HG03460 (cell line): ENCODE measurements at regions not wholly inside any gene's neighbourhood (a gene's known extent, or its start where the extent isn't known, plus 50 kb on each side); places are given as distances from the start of the nearest gene placed in this dataset.

Source experiments
- ATAC-seq: cut with Tn5 transposase; IDR thresholded peaks from one replicate; pipeline ENCODE4 v1.9.1; 2021; ENCODE audit not compliant: unreplicated experiment

DNA sequence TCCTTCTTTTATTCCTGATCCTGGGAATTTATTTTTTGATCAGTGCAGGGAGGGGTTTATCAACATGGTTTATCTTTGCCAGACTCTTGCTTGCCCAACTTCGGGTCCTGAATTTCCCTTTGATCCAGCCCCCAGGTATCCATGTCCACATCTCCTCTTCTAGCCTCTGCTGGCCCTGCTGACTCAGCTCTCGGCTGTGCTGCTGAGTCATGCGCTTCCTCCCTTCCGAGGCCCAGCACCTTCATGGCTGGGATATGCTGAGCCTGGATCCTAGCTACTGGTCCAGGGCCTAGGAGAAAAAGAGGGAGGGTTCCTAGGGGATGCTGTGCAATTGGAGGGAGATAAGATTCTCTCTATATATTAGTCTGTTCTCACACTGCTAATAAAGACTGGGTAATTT is 380.7 kb upstream of the SHH start:
- ATAC-seq = no peak

DNA sequence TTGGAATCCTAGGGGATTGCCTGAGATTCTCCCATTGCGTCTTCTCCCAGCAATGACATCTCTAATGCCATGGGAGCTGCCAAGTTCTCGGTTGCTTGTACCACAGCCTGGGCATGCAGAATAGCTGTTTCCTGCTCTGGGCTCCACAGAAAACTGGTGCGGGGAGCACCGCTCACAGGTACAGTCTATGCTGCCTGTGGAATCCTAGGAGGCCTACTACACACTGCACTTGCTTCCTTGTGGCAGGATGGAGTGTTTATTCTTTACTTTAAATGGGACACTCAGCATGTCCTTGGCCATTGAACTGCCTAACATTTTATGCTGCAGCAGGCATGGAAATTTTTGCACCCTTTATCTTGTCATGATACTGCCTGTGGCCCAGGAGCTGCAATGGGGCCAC is 378.8 kb upstream of the SHH start:
- ATAC-seq = no peak

DNA sequence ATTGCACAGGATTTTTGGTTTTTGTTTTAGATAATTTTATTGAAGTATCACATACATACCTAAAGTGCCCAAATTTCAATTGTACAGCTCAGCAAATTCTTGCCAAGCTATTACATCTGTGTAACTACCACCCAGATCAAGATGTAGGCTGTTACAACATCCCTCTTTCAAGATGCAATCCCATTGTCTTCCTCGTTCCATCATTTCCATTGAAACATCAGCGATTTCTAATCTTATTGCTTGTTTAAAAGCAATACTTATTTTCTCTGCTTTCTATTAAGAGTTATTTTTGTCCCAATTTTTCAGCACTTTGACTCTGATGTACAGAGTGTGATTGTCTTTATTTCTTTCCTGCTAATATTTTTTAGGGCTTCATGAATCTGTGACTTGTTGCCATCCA is 372.8 kb upstream of the SHH start:
- ATAC-seq = no peak

DNA sequence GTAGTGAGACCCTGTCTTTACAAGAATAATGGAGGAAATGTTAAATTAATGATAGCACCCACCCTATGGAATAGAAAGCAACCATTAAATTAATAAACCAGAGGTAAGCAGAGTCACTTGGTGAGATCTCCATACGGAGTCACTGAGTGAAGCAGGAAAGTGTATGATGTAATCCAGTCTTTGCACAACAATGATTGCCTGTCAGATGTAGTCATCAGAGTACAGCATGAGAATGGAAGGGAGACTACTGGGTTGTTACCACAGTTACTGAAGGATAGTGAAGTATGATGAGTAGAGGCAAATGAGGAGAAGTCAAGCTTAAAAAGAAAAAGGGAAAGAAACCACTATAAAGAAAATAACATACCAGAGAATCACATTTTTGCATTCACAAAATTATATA is 371.9 kb upstream of the SHH start:
- ATAC-seq = no peak

DNA sequence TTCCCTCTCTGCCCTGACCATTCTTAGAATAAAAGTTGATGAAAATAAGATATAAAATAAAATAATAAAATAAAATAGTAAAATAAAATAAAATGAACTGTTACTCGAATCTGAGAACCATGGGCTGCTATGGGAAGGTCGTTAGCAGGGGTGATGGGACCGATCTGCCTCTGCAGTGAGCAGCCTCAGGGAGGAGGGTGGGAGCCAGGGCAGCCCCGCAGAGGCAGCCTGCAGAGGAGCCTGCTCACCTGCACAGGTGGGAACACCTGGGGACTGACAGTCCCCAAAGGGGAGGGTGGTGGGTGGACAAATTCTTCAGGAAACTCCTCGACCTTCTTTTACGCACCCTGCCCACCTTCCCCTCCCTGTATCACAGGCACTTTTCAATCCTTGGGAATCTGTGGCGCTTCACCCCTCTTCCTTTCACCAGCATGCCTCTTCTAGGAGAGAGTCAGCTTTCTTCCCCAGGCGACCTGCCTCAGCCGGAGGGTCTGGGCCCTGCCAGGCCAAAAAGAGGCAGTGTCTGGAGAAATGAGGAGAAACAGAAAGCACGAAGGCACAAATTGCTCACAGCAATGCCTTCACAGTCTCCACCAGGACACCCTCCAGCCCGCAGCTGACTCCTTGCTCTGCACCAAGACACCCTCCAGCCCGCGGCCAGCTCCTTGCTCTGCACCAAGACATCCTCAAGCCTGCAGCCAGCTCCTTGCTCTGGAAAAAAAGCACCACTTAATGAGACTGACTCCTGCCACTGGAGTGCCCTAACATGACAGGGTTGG is 368.4 kb upstream of the SHH start:
- ATAC-seq = no peak

DNA sequence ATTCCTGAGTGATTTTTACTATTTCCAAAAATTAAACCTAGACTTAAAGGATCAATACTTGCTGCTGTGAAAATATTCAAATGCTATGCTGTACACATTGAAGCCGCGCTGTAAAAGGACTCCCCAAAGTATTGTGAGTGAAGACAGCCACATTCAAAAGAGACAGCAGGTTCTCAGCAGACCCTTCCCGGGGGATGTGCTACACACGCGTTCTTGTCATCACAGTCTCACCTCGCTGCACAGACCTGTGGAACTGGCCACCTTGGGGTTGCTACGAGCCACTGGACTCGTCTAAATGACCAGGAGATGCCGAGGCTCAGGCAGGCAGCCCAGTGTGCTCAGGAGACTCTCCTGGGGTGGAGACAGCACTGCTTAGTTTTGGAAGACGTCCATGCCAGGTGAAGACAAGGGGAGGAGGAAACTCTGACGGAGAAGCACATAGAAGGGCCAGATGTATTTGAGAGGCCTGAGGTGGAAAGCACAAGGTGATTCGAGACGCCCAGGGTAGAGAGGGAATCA is 367.7 kb upstream of the SHH start:
- ATAC-seq = no peak

DNA sequence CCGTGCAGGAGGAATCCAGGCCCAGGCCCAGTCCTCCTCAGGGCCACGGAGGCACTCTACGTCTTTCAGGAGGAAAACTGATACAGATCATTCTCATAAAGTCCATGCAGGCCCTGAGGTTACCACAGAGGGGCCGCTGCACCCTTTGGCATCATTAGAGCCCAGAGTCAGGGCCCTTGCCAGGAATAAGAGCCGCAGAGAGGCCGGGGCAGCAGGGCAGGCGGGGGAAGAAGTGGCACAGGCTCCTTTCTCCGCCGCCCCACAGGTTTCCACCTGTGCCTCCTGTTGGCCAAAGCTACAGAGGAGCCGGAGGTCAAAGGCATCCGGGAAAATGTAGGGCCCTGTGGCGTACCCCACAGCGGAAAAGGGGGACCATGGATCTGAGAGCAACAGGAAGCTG is 366.6 kb upstream of the SHH start:
- no peak for ATAC-seq

DNA sequence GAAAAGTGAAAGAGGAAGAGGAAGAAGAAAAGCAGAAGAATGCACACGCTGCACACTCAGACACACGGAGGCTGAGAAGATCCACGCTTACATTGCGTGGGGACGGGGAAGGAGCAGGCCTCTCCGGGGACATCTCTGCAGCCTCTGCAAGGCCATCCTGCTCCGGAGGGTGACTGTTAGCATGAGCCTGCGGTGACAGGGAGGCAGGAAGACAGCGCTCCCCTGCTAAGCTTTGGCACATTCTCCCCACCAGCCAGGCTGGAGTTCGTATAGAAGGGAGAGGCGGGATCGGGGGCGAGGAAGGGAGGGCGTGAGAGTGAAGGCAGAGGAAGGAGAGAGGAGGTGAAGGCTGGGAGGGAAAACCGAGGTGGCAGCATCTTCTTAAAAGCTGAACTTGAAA is 366.0 kb upstream of the SHH start:
- no peak for ATAC-seq

DNA sequence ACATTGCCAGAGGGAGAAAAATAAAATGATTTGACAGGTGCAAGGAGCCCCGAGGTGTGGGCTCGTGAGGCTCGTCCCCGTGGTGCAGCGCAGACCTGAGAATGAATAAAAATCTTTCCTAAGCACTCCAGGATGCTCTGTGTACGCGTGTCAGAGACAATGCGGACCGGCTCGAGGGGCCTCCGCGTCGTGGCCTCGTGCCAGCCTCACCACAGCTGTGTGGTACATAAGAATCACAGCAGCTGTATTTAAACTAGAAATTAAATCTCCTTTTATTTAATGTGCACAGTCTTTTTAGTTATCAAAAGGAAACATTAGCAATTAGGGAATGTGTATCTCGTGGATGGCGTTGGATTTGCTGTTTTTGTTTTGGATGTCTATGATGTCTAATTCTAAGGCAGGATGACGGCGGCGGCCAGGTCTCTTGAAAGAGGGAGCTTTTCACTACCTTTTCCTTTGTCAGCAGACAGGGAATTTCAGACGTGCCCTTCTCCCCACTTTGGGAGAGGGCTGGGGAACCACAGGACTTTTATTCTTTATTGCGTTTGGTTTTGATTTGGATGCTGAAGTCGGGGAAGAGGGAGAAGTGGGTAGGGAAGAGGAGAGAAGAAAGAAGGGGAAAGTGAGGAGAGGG is 365.3 kb upstream of the SHH start:
- ATAC-seq = no peak

DNA sequence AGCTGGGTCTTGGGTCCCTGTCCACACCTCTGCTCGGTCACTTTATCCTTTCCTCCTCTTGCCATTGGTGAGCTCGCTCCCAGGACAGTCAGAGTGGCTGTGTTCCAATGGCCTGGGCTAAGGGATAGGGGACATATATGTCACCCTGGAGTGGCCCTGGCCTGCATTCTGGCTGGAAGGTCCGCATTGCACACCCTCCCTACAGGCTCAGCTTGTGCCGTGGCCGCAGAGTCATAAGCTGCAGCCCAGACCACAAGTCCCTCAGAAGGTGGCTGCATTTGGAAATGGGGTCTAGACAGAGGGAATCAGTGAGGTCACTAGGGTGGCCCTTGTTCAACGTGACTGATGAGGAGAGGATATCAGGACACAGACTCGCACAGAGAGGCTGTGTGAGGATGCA is 363.8 kb upstream of the SHH start:
- no peak for ATAC-seq

DNA sequence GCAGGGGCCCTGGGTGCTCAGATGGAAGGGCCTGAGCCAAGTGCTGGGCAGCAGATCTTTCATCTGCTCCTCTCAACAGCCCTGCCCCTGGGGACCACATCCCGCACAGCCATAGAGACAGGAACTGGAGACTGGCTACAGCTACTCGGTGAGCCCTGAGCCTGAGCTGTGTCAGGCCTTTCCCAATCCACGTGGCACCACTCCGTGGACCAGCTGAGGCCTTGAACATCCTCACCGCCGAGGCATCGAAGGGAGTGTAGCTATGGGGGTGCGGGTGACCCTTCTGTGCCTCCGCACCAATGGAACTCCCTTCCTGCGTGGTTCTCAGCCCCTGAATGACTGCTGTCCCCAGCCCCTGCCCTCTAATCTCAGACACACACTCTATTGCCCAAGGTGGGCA is 362.7 kb upstream of the SHH start:
- ATAC-seq = no peak

DNA sequence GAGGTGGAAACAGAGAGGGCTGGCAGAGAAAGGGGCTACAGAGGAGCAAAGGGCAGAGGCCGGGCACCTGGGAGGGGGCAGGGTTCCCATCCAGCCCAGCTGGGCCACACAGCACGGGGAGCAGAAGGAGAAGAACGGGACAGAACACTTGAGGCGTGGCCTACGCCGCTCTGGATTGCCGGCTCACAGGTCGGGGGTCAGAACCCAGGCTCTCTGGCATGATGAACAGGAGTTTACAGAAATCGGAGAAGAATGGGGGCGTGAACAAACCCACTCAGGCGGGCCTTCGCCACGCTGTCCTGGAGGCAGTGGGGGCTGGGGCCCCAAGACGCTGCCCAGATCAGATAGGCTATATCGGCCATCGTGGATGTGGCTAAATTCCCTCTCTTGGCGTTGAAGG is 362.2 kb upstream of the SHH start:
- no peak for ATAC-seq

DNA sequence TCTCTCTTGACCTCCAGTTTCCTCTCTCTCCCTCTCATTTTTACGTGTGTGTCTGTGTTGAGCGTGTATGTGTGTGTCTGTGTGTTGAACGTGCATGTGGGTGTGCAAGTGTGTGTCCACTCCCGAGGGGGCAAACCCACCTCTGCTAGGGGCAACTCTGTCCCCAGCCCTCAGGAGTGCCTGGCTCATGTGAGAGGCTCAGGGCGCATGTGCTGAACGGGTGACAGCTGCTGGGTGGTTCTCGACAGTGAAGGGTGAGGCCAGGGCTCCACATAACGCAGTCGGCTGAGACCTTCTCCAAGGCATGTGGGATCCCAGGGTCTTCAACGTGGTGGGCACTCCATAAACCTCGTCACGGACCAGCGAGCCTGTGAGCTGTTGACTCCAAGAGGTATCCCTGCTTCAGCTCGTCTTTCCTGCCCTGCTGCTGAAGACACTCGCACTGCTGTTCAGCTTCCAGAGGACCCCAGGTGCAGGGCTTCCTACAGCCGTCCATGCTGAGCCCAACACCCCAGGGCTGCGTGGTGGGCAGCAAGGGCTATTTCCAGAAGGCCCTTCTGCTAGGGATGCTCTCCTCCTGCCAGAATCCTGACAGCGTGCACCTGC is 361.6 kb upstream of the SHH start:
- ATAC-seq = no peak

DNA sequence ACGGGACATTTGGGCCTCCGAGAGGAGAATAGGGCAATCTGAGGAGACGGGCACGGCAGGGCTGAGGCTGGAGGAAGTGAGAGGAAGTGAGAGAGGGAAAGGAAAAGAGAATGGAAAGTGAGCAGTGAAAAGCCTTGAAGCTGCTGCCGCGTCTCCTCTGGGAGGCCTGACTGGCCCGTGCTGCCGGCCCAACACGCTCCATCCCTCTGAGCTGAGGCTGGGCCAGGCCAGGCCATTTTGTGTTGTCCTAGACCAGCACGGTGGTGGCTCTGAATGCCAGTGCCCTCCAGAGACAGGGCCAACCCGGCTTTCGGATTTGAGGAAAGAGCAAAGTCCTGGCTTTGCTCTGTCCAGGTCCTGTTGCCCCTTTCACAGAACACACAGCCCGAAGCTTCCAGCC is 361.1 kb upstream of the SHH start:
- ATAC-seq = no peak

DNA sequence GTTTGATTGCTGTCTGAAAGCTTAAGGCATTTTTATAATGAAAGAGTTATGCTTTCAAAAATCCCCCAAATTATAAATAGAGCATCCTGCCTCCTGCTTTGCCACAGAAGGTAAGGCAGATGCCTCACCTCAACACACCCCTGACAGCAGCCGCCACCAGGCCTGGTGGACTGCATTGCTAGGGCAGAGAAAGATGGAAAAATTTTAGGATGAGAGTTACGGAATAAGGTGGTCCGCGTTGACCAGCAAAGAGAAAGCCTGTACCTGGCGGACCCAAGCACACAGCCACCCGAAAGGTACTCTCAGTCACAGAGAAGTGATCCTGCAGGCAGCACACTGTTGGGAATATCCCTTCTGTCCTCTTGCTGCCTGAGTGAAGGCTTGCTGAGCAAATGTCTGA is 360.4 kb upstream of the SHH start:
- no peak for ATAC-seq

DNA sequence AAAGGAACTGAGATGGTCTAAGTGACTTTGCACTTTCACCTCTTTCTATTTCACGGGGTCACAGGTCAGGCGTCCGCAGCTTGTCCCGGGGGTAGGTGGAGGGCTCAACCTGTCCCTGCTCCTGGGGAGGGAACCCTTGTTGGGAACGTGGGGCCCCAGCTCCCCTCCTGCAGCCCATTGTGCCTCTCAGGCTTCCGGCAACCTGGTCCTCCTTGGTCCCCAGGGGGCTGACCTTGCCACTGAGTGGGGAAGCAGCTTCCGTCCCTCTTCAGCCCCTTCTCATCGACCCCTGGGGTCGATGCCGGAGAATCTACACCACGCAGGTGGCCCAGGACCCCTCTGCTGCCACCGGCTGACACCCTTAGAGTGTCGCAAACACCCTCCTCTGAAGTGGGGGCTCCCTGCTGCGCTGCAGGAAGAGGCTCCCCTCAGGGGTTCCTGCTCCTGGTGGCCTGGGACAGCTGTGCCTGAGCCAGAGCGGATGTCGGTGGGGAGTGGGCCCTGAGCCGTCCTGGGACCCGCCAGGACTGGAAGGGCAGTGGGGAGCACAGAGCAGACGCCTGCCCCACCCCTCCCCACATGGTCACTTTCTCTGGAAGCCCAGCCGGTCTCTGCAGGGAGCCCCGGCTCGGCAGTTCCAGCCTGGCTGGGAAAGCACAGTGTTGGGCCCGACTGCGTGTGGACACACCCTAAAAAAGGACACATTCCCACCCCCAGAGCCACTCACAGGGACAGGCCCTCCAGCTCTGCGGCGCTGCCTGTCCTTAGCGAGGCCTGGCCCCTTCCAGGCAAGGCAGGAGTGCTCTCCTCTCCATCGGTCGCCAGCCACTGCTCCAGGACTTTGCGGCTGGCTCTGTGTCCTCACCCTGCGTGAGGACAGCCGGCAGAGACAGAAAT is 357.5 kb upstream of the SHH start:
- no peak for ATAC-seq

DNA sequence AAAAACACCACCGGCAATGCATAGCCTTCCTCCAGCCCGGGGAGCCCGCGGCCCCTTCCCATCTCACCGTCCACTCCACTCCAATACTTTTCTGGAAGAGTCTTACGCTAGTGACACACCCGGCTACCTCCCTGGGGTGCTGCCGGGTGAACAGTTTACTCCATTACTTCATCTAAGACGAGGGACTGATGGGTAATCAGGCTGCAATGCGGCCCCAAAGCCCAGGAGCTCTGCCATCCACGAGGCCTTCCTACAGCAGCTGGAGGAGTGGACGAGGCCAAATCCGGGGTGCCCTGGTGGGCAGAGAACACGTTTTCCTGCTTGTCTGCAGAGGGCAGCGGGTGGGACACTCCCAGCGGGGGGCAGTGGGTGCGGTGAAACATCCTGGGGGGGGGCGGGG is 356.2 kb upstream of the SHH start:
- ATAC-seq = no peak

DNA sequence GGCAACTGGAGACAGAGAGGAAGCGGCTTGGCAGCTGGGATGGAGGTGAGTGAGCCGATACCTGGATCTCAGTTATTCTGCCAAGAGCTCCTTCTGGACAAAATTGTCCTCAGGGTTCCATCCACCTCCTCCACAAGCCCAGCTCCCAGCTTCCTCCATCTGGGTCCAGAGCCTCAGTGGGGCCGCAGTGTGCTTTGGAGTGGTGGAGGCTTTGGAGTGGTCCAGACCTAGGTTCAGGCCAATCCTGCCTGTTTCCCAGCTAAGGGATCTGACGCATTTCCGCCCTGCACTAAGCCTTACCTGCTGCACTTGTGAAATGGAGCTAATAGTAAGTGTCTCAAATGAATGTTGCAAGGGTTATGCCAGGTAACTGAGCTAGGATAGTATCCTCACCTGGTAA is 355.7 kb upstream of the SHH start:
- no peak for ATAC-seq

DNA sequence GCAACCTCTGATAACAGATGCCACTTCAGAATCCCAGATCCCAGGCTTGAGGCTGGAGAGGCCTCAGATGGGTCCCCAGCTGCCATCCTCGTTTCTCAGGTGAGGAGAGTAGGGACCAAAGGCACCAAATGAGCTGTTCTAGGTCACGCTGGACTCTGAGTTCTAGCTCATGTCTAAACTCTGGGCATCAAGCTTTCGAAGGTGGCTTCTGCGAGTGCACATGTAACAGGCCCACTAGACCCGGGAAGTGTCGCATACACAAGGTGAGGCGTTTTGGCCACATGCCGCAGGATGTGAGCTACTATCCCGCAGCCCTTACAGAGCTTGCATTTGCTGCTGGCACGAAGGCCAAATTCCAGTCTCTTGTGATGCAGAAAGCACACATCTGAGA is 355.1 kb upstream of the SHH start:
- ATAC-seq = no peak

DNA sequence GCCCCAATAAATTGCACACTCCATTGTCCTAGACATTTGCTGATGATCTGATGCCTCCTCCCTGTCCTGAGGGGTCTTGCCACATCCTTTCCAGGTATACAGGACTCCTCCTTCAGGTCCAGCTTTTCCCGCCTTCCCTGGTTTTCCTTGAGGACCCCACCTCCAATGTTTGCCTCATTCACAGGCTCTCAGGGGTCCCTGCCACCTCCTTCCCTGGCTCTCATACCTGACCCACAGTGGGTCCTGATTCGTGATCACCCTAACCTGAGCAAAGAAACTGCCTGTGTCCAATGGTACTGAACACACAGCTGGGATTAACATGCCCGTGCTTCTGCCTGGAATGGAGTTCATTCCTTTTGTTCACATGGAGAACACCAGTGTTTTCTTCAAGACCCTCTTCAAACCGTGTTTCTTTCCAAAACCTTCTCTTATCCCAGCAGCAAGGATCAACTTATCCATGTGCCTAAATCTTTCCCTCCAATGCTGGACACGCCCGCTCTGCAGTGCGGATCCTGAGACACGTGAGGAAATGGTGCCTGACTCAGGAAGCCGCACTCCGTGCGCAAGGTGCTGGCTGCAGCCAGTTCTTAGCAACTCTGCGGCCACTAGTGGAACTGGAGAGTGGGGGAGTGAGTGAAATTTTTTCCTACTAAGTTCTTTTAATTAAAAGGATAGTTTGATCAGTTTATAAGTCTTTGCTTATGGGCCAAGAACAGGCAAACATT is 354.6 kb upstream of the SHH start:
- no peak for ATAC-seq

DNA sequence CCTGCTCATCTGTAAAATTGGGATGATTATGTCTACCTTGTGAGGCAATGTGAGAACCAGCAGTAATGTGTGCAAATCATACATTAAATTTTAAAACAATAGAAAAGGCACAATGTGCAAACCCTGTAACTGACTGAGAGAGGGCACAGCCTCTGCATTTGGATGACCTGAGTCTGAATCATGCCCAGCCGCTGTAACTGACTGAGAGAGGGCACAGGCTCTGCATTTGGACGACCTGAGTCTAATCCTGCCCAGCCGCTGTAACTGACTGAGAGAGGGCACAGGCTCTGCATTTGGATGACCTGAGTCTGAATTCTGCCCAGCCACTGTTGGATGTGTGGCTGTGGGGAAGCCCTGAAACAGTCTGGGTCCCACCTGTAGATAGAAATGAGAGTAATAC is 351.5 kb upstream of the SHH start:
- no peak for ATAC-seq
